Mesenchymal stem cell (in vitro differentiated cells and primary cell): ENCODE measurements at regions not wholly inside any gene's neighbourhood (a gene's known extent, or its start where the extent isn't known, plus 50 kb on each side); places are given as distances from the start of the nearest gene placed in this dataset.
A peak's percentile ranks its signal among the peaks of the same experiment; 100 is the strongest.

Source experiments
- DNase-seq: peaks from one replicate; pipeline ENCODE4 v3.0.0-alpha.2; 2013
- H2AFZ ChIP-seq: one replicate; pipeline ENCODE4 v1.6.1; 2013; ENCODE audit warnings: low read depth, mild to moderate bottlenecking, control low read depth, inconsistent platforms, low read length, moderate library complexity
- H2AK5ac ChIP-seq: 2 replicates; pipeline ENCODE4 v1.6.1; 2013; ENCODE audit warnings: low read length, moderate library complexity, mild to moderate bottlenecking, inconsistent platforms; ENCODE audit not compliant: severe bottlenecking
- H2BK120ac ChIP-seq: one replicate; pipeline ENCODE4 v1.6.1; 2013; ENCODE audit warnings: low read depth, mild to moderate bottlenecking, inconsistent platforms, low read length, moderate library complexity
- H2BK12ac ChIP-seq, 2 experiments: one replicate each; pipeline ENCODE4 v1.6.1; 2013; ENCODE audit warnings: inconsistent platforms in 2 of 2, low read length in 2 of 2, mild to moderate bottlenecking in 2 of 2, moderate library complexity in 2 of 2, control low read depth in 1 of 2
- H2BK15ac ChIP-seq: one replicate; pipeline ENCODE4 v1.6.1; 2013; ENCODE audit warnings: mild to moderate bottlenecking, low read depth, inconsistent platforms; ENCODE audit not compliant: poor library complexity, severe bottlenecking
- H2BK5ac ChIP-seq: 2 replicates; pipeline ENCODE4 v1.6.1; 2013; ENCODE audit warnings: low read depth, mild to moderate bottlenecking, low read length, control low read depth, inconsistent platforms; ENCODE audit not compliant: poor library complexity, severe bottlenecking
- H3K14ac ChIP-seq, 2 experiments: one replicate each; pipeline ENCODE4 v1.6.1; 2013; ENCODE audit warnings: inconsistent platforms in 2 of 2, low read length in 2 of 2, control low read depth in 1 of 2, mild to moderate bottlenecking in 1 of 2, moderate library complexity in 1 of 2
- H3K18ac ChIP-seq, 2 experiments: one replicate each; pipeline ENCODE4 v1.6.1; 2013; ENCODE audit warnings: inconsistent platforms in 2 of 2, low read length in 2 of 2, control low read depth in 1 of 2, low read depth in 1 of 2, mild to moderate bottlenecking in 1 of 2
- H3K23ac ChIP-seq, 2 experiments: one replicate each; pipeline ENCODE4 v1.6.1; 2013; ENCODE audit warnings: inconsistent platforms in 2 of 2, low read length in 2 of 2, mild to moderate bottlenecking in 2 of 2, moderate library complexity in 2 of 2, control low read depth in 1 of 2
- H3K27ac ChIP-seq: 2 replicates; pipeline ENCODE4 v1.5.1; 2013; ENCODE audit warnings: mild to moderate bottlenecking, moderate library complexity, low read length, control low read depth, inconsistent platforms; ENCODE audit not compliant: poor library complexity, severe bottlenecking
- H3K27me3 ChIP-seq, 2 experiments: 2 replicates each; pipeline versions ENCODE4 v1.6.1 to v1.7.0; 2013; ENCODE audit warnings: low read length in 2 of 2, mild to moderate bottlenecking in 2 of 2, moderate library complexity in 2 of 2, control low read depth in 1 of 2, inconsistent platforms in 1 of 2; ENCODE audit not compliant: control insufficient read depth in 1 of 2, insufficient read depth in 1 of 2
- H3K36me3 ChIP-seq, 2 experiments: 2 replicates each; pipeline versions ENCODE4 v1.6.1 to v1.7.0; 2013; ENCODE audit warnings: low read length in 2 of 2, control low read depth in 1 of 2, inconsistent platforms in 1 of 2, low read depth in 1 of 2, mild to moderate bottlenecking in 1 of 2; ENCODE audit not compliant: insufficient read depth in 2 of 2, control insufficient read depth in 1 of 2
- H3K4ac ChIP-seq, 2 experiments: one replicate each; pipeline ENCODE4 v1.6.1; 2013; ENCODE audit warnings: inconsistent platforms in 2 of 2, low read length in 2 of 2, mild to moderate bottlenecking in 2 of 2, moderate library complexity in 2 of 2, control low read depth in 1 of 2, low read depth in 1 of 2
- H3K4me1 ChIP-seq: 2 replicates; pipeline ENCODE4 v1.6.1; 2013; ENCODE audit warnings: low read depth, low read length, control low read depth; ENCODE audit not compliant: control insufficient read depth, insufficient read depth
- H3K4me2 ChIP-seq: 2 replicates; pipeline ENCODE4 v1.6.1; 2013; ENCODE audit warnings: low read length, mild to moderate bottlenecking, inconsistent platforms; ENCODE audit not compliant: poor library complexity, severe bottlenecking
- H3K4me3 ChIP-seq, 2 experiments: 2 replicates each; pipeline versions ENCODE4 v1.5.1 to v1.7.0; 2013; ENCODE audit warnings: low read length in 2 of 2, mild to moderate bottlenecking in 2 of 2, control low read depth in 1 of 2, low read depth in 1 of 2; ENCODE audit not compliant: insufficient read depth in 1 of 2
- H3K79me1 ChIP-seq: replicated peaks from 2 replicates; pipeline ENCODE4 v1.6.1; 2013; ENCODE audit warnings: mild to moderate bottlenecking, control low read depth, low read length, inconsistent platforms; ENCODE audit not compliant: poor library complexity, severe bottlenecking
- H3K9ac ChIP-seq: 2 replicates; pipeline ENCODE4 v1.7.0; 2013; ENCODE audit warnings: mild to moderate bottlenecking, low read length, moderate library complexity
- H3K9me3 ChIP-seq: 2 replicates; pipeline ENCODE4 v1.7.0; 2013; ENCODE audit warnings: mild to moderate bottlenecking, low read length; ENCODE audit not compliant: control insufficient read depth
- H4K8ac ChIP-seq: one replicate; pipeline ENCODE4 v1.6.1; 2013; ENCODE audit warnings: inconsistent platforms, mild to moderate bottlenecking, low read length, moderate library complexity
- H4K91ac ChIP-seq: one replicate; pipeline ENCODE4 v1.6.1; 2013; ENCODE audit warnings: mild to moderate bottlenecking, low read length, inconsistent platforms
- whole genome bisulfite sequencing: methylation state at CpG from one replicate; pipeline ENCODE4 v1.1.7; 2013; ENCODE audit warnings: mixed read lengths; 5-methylcytosine and 5-hydroxymethylcytosine counted together

DNA sequence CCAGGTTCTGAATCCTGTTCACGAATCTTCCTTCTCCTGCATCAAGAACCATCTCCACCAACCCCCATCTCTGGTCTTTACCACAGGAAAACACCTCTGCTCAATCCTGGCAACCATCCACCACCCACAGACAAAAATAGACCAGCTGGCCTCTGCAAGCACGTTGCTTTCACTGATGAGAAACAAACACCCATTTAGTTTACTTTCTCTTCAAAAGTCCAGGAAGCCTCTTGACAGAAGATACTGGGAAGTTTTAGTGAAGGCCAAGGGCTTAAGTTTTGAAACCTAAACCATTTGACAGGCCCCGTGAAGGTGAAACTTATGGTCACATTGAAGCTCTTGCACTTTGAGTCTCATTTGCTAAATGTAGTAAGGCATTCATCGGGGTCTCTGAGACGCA is 122.6 kb upstream of the PPP2R5A start:
- no peak overlapping the region for H2AK5ac ChIP-seq
- H3K27me3 ChIP-seq = no peaks in the 10 kb centered on the region
- no peak overlapping the region for H3K14ac ChIP-seq
- no peak overlapping the region for H2BK15ac ChIP-seq
- no peak overlapping the region for H3K4me2 ChIP-seq
- H3K4ac ChIP-seq = no peak overlapping the region
- H3K4me3 ChIP-seq = no peak overlapping the region
- H2BK12ac ChIP-seq = no peak overlapping the region
- H3K36me3 ChIP-seq = no peaks in the 10 kb centered on the region
- H3K9ac ChIP-seq = no peak overlapping the region
- H3K18ac ChIP-seq = peak overlapping the region in 1 of 2 experiments; percentile 68
- no peak overlapping the region for H3K27ac ChIP-seq
- H3K23ac ChIP-seq = no peak overlapping the region
- H2BK120ac ChIP-seq = no peak overlapping the region
- H2BK5ac ChIP-seq = no peak overlapping the region
- no peak overlapping the region for H4K8ac ChIP-seq
- H3K9me3 ChIP-seq = no peaks in the 10 kb centered on the region
- no peak overlapping the region for H2AFZ ChIP-seq
- H3K79me1 ChIP-seq = no peaks in the 10 kb centered on the region
- DNase-seq = peak; percentile 78
- H3K4me1 ChIP-seq = peaks cover 14% of the 10 kb centered on the region
- WGBS = 86% methylated on average over 4 of the region's 5 CpGs
- no peak overlapping the region for H4K91ac ChIP-seq

DNA sequence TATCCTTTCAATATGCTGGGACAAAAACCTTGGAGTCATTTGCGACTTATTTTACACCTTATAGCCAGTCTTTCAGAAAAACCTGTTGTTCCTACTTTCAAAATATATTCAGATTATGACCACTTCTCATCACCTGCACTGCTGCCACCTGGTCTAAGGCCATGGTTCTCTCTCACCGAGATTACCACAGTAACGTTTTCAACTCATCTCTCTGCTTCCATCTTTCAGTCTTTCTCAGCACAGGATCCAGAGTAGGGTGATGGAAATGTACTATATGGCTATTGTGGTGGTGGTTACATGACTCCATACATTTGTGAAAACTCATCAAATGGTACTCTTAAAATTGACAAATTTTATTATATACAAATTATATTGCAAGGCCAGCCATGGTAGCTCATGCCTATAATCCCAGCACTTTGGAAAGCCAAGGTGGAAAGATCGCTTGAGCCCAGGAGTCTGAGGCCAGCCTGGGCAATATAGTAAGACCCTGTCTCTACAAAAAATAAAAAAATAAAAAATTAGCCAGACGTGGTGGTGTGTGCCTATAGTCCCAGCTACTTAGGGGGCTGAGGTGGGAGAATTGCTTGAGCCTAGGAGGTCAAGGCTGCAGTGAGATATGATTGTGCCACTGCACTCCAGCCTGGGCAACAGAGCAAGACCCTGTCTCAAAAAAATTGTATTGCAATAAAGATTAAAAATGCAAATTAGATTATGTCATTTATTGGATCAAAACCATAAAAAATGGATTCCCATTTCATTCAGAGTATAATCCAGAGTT is 120.9 kb upstream of the PPP2R5A start:
- Histone ChIP-seq H3K79me1 (no peaks in the 10 kb centered on the region), H3K23ac (no peak overlapping the region), H4K8ac (no peak overlapping the region), H3K18ac (peak overlapping the region in 1 of 2 experiments; percentile 17), H2BK15ac (no peak overlapping the region), H3K9me3 (no peaks in the 10 kb centered on the region), H2BK120ac (no peak overlapping the region), H2AK5ac (no peak overlapping the region), H3K4me2 (no peak overlapping the region), H3K36me3 (no peaks in the 10 kb centered on the region), H3K4me1 (peaks cover 14% of the 10 kb centered on the region), H2BK5ac (no peak overlapping the region), H3K14ac (no peak overlapping the region), H2BK12ac (no peak overlapping the region), H3K27me3 (no peaks in the 10 kb centered on the region), H4K91ac (no peak overlapping the region), H3K9ac (no peak overlapping the region), H3K4me3 (no peak overlapping the region), H3K27ac (no peak overlapping the region), H2AFZ (no peak overlapping the region), H3K4ac (no peak overlapping the region)
- 94% methylated on average over 3 of the region's 5 CpGs for WGBS
- no peak for DNase-seq

DNA sequence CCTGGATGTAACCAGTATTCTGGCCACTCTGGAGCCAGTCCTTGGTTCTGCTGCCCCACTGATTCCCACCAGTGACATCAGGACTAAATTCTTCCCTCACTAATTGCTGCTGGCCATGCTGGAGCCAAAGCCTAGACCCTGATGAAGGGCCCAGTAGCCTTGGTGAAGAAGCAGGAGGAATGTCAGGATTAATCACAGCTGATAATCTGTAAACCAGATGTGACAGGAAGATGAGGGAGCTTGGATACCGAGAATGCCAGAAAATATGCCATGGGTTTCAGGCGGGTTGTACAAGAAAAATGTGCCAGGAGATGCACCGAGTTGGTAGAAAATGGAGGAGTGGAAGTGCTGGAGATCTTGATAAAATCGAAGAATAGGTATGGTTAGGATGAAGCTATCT is 119.0 kb upstream of the PPP2R5A start:
- H2AK5ac ChIP-seq = no peak overlapping the region
- H3K4me2 ChIP-seq = no peak overlapping the region
- no peak overlapping the region for H2BK12ac ChIP-seq
- no peak overlapping the region for H3K4me3 ChIP-seq
- no peak overlapping the region for H3K23ac ChIP-seq
- no peak overlapping the region for H2BK5ac ChIP-seq
- H3K9ac ChIP-seq = no peak overlapping the region
- H4K91ac ChIP-seq = no peak overlapping the region
- H4K8ac ChIP-seq = no peak overlapping the region
- no peaks in the 10 kb centered on the region for H3K79me1 ChIP-seq
- no peaks in the 10 kb centered on the region for H3K36me3 ChIP-seq
- H3K27ac ChIP-seq = no peak overlapping the region
- H3K14ac ChIP-seq = no peak overlapping the region
- H3K27me3 ChIP-seq = no peaks in the 10 kb centered on the region
- no peak overlapping the region for H2BK15ac ChIP-seq
- H3K4me1 ChIP-seq = peaks cover 14% of the 10 kb centered on the region
- H2AFZ ChIP-seq = no peak overlapping the region
- no peak for DNase-seq
- H2BK120ac ChIP-seq = no peak overlapping the region
- no peak overlapping the region for H3K4ac ChIP-seq
- 96% methylated on average over 4 of the region's 4 CpGs for WGBS
- H3K18ac ChIP-seq = no peak overlapping the region
- H3K9me3 ChIP-seq = no peaks in the 10 kb centered on the region

DNA sequence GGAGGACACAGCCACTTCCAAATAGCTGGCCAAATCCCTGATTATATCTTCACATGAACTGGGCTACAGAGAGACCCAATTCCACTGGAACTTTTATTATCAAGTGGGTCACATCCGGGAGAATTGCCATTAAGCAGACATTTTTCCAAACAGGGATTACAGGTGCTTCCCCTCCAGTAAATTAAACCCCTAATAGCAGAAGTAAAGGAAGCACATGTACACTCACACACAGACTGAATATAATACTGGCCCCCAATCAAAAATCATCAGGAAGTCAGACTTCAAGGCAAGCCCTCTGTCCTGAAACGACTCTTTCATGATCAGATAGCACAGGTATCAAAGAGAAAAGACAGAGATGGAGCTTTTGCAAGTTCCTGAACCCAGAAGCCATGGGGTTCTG is 118.6 kb upstream of the PPP2R5A start:
- H4K8ac ChIP-seq = no peak overlapping the region

More for the DNA sequence above, 118.6 kb upstream of the PPP2R5A start:
- Histone ChIP-seq H3K14ac (no peak overlapping the region), H3K4me3 (no peak overlapping the region), H2BK15ac (no peak overlapping the region), H2BK12ac (no peak overlapping the region), H3K79me1 (no peaks in the 10 kb centered on the region), H2BK120ac (no peak overlapping the region), H3K4ac (no peak overlapping the region), H2AK5ac (no peak overlapping the region), H3K4me2 (no peak overlapping the region), H3K9ac (no peak overlapping the region), H3K27ac (no peak overlapping the region), H3K18ac (peak overlapping the region in 1 of 2 experiments; percentile 57), H3K4me1 (peaks cover 11% of the 10 kb centered on the region), H2BK5ac (no peak overlapping the region), H3K23ac (no peak overlapping the region), H3K9me3 (no peaks in the 10 kb centered on the region), H3K27me3 (no peaks in the 10 kb centered on the region), H2AFZ (no peak overlapping the region), H4K91ac (no peak overlapping the region), H3K36me3 (no peaks in the 10 kb centered on the region)
- WGBS = 94% methylated on average over 2 of the region's 2 CpGs
- DNase-seq = no peak
